Right atrium auricular region (tissue), 2 donors: ENCODE measurements at regions not wholly inside any gene's neighbourhood (a gene's known extent, or its start where the extent isn't known, plus 50 kb on each side); places are given as distances from the start of the nearest gene placed in this dataset.

Experiments
- DNase-seq: peaks from one replicate; pipeline ENCODE4 v3.0.0-alpha.2; 2019; ENCODE audit warnings: low spot score
- H3K27ac ChIP-seq, 2 donors: fragments of 200-600 bp; sonication (generic); 1 replicate in 1 of 2; 2 replicates in 1 of 2; pipeline ENCODE4 v1.5.1; 2016 to 2019
- H3K27me3 ChIP-seq, 2 donors: fragments of 200-600 bp; sonication (generic); one replicate each; pipeline versions ENCODE4 v1.5.1 to v1.6.0; 2017 to 2019
- H3K36me3 ChIP-seq: fragments of 200-600 bp; sonication (generic); one replicate; pipeline ENCODE4 v1.5.1; 2016
- H3K4me1 ChIP-seq, 2 donors: fragments of 200-600 bp; sonication (generic); one replicate each; pipeline versions ENCODE4 v1.5.1 to v1.6.0; 2017 to 2019
- H3K4me3 ChIP-seq, 2 donors: fragments of 200-600 bp; sonication (generic); 1 replicate in 1 of 2; 2 replicates in 1 of 2; pipeline ENCODE4 v1.5.1; 2017 to 2019; ENCODE audit warnings: mild to moderate bottlenecking in 1 of 2, moderate library complexity in 1 of 2
- H3K9me3 ChIP-seq, 2 donors: fragments of 200-600 bp; sonication (generic); one replicate each; pipeline ENCODE4 v1.5.1; 2019
- TF ChIP-seq, protein P1 (sequence below), 2 donors: fragments of 200-600 bp; sonication (generic); IDR thresholded peaks; one replicate each; pipeline ENCODE4 v1.5.1; 2019; ENCODE audit warnings: antibody characterized with exemption in 2 of 2

DNA sequence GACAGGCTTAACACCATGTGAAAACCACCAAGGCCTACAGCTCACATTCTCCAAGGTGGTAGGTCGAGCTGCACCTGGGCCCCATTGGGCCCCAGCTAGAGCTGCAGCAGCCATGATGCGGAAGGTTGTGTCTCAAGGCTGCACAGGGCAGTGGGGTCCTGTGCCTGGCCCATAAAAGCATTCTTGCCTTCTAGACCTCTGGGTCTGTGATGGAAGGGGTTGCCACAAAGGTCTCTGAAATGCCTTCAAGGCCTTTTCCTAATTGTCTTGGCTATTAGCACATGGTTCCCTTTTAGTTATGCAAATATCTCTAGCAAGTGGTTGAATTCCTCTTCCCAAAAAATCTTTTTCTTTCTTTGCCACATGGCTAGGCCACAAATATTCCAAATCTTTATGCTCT is 52.5 kb upstream of the C11orf58 start:
- H3K4me3 ChIP-seq = no peak overlapping the region
- no peaks in the 10 kb centered on the region for H3K27me3 ChIP-seq
- DNase-seq = no peak
- H3K36me3 ChIP-seq = no peaks in the 10 kb centered on the region
- H3K27ac ChIP-seq = no peak overlapping the region
- TF ChIP-seq, protein P1, sequence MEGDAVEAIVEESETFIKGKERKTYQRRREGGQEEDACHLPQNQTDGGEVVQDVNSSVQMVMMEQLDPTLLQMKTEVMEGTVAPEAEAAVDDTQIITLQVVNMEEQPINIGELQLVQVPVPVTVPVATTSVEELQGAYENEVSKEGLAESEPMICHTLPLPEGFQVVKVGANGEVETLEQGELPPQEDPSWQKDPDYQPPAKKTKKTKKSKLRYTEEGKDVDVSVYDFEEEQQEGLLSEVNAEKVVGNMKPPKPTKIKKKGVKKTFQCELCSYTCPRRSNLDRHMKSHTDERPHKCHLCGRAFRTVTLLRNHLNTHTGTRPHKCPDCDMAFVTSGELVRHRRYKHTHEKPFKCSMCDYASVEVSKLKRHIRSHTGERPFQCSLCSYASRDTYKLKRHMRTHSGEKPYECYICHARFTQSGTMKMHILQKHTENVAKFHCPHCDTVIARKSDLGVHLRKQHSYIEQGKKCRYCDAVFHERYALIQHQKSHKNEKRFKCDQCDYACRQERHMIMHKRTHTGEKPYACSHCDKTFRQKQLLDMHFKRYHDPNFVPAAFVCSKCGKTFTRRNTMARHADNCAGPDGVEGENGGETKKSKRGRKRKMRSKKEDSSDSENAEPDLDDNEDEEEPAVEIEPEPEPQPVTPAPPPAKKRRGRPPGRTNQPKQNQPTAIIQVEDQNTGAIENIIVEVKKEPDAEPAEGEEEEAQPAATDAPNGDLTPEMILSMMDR (IDR thresholded peaks at IDR 0.05) = no peak
- H3K9me3 ChIP-seq = no peaks in the 10 kb centered on the region
- H3K4me1 ChIP-seq = no peaks in the 10 kb centered on the region

DNA sequence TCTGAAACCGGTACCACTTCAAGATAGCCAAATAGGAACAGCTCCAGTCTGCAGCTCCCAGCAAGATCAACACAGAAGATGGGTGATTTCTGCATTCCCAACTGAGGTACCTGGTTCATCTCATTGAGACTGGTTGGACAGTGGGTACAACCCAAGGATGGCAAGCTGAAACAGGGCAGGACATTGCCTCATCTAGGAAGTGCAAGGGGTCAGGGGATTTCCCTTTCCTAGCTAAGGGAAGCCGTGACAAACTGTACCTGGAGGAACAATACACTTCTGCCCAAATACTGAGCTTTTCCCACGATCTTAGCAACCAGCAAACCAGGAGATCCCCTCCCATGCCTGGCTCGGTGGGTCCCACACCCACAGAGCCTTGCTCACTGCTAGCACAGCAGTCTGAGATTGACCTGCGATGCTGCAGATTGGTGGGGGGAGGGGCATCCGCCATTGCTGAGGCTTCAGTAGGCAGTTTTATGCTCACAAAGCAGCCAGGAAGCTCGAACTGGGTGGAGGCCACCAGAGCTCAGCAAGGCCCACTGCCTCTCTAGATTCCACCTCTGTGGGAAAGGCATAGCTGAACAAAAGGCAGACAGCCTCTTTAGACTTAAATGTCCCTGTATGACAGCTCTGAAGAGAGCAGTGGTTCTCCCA is 59.9 kb upstream of the C11orf58 start:
- DNase-seq = no peak
- H3K9me3 ChIP-seq = no peaks in the 10 kb centered on the region
- H3K4me3 ChIP-seq = no peak overlapping the region
- no peaks in the 10 kb centered on the region for H3K4me1 ChIP-seq
- H3K36me3 ChIP-seq = no peaks in the 10 kb centered on the region
- H3K27ac ChIP-seq = no peak overlapping the region
- no peaks in the 10 kb centered on the region for H3K27me3 ChIP-seq
- TF ChIP-seq, protein P1 (IDR thresholded peaks at IDR 0.05) = no peak

DNA sequence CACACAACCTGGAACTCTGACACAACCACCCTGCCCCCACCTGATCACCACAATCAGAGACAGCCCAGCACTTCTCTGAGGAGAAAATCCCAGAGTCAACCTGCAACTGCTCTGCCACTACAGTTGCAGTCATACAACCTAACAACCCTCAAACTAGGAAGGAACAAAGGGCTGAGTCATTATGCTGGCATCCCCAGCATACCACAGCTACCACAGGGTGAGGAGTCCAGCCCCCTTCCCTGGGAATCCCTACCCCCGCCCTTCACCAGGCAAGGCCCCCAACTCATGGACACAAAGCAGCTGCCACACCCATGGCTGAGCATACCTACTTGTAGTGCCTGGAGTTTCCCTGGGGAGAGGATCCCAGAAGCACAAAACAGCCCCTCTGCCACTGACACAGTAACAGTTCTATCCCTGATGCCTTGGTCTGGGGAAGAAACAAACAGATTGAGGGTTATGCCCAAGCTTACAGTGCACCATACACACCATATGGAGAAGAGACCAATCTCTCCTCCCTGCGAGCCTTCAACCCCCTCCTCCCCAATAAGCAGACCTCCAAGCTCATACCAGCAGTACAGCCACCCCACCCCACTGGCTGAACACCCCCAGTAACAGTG is 68.5 kb upstream of the C11orf58 start:
- no peaks in the 10 kb centered on the region for H3K4me1 ChIP-seq
- peaks cover 0 to 10% of the 10 kb centered on the region in 2 donors for H3K9me3 ChIP-seq
- no peak for DNase-seq
- H3K36me3 ChIP-seq = no peaks in the 10 kb centered on the region
- no peak overlapping the region for H3K27ac ChIP-seq
- no peaks in the 10 kb centered on the region for H3K27me3 ChIP-seq
- TF ChIP-seq, protein P1 (IDR thresholded peaks at IDR 0.05) = no peak
- no peak overlapping the region for H3K4me3 ChIP-seq

DNA sequence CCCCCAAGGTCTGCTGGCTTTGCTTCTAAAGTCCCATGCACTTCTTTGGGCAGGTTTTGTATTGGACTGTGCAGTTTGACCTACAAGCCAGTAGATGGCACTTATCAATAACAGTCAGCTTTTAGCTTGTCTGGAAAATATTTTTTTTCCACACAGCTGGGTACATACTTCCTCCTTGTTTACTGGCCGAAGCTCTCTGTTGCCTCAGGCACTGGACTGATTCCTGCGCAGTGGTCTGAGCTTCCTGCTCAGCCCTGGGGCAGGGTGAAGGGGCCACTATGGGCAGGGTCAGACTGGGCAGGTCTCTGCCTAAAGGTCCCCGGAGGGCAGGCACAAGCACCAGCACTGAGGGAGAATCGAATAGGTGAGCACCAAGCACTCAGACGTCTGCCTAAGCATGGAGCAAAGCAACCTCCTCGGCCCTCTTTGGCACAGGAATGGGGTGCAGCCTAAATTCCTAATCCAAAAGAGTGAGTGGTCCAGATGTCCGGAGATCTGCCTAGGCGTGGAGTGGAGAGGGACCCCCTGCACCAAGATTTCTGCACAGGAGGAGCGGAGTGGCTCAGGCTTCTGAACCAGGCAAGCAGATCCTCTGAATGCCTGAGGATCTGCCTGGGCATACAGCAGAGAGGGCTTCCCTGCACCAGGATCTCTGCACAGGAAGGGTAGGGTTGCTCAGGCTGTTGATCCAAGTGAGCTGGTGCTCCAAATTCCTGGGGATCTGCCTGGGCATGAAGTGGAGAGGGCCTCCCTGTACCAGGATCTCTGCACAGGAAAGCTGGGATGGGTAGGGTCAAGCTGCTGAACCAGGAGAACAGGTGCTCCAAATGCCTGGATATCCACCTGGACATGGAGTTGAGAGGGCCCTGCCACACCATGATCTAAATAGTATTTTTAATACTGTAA is 105.9 kb upstream of the C11orf58 start:
- no peak for DNase-seq
- Histone ChIP-seq H3K27me3 (no peaks in the 10 kb centered on the region), H3K4me1 (no peaks in the 10 kb centered on the region), H3K9me3 (peaks cover 0 to 8% of the 10 kb centered on the region in 2 donors), H3K36me3 (no peaks in the 10 kb centered on the region), H3K4me3 (no peak overlapping the region), H3K27ac (no peak overlapping the region)
- TF ChIP-seq, protein P1 (IDR thresholded peaks at IDR 0.05) = no peak

DNA sequence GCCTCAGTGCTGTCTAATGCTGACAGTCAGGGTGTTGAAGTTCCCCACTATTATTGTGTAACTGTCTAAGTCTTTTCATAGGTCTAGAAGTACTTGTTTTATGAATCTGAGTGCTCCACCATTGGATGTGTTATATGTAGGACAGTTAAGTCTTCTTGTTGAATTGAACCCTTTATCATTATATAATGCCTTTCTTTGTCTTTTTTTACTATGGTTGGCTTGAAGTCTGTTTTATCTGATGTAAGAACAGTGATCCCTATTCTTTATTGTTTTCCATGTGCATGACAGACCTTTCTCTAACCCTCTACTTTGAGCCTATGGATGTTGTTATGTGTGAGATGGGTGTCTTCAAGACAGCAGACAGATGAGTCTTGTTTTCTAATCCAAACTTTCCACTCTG is 107.8 kb upstream of the C11orf58 start:
- Histone ChIP-seq H3K27me3 (no peaks in the 10 kb centered on the region), H3K27ac (no peak overlapping the region), H3K4me3 (no peak overlapping the region), H3K4me1 (no peaks in the 10 kb centered on the region), H3K9me3 (peaks cover 0 to 8% of the 10 kb centered on the region in 2 donors), H3K36me3 (no peaks in the 10 kb centered on the region)
- no peak for DNase-seq
- TF ChIP-seq, protein P1 (IDR thresholded peaks at IDR 0.05) = no peak
